Astrocyte of the spinal cord (primary cell): ENCODE measurements at regions not wholly inside any gene's neighbourhood (a gene's known extent, or its start where the extent isn't known, plus 50 kb on each side); places are given as distances from the start of the nearest gene placed in this dataset.

Source experiments
- DNase-seq: peaks from one replicate; pipeline ENCODE4 v3.0.0; 2011; ENCODE audit warnings: low read depth, low spot score
- H3K4me3 ChIP-seq: 2 replicates; pipeline ENCODE4 v1.5.1; 2011; ENCODE audit warnings: low read depth, mild to moderate bottlenecking, low read length, moderate library complexity
- CTCF ChIP-seq: IDR thresholded peaks from 2 replicates; pipeline ENCODE4 v1.5.1; 2012; ENCODE audit warnings: low read depth, mild to moderate bottlenecking, low read length, inconsistent platforms
- in situ Hi-C: cut with HindIII; loops from 2 replicates; pipeline ENCODE4 v1.10.0; 2017; ENCODE audit warnings: low sequenced_read_pairs

GRCh38 chr6:145380186-145380585 lies 355.1 kb downstream of the EPM2A start:
- no peak for TF ChIP-seq CTCF

GRCh38 chr6:145381941-145382340 lies 353.4 kb downstream of the EPM2A start:
- in situ Hi-C loops: no loop called here
- TF ChIP-seq CTCF: no peak
- H3K4me3 ChIP-seq: no peak overlapping the region
- no peak for DNase-seq

More at GRCh38 chr6:145380186-145380585, 355.1 kb downstream of the EPM2A start:
- no peak for DNase-seq
- in situ Hi-C loops: no loop called here
- H3K4me3 ChIP-seq: no peak overlapping the region

GRCh38 chr6:145383428-145383827 lies 351.9 kb downstream of the EPM2A start:
- in situ Hi-C loops: no loop called here
- no peak for TF ChIP-seq CTCF
- no peak overlapping the region for H3K4me3 ChIP-seq
- DNase-seq: no peak

DNA sequence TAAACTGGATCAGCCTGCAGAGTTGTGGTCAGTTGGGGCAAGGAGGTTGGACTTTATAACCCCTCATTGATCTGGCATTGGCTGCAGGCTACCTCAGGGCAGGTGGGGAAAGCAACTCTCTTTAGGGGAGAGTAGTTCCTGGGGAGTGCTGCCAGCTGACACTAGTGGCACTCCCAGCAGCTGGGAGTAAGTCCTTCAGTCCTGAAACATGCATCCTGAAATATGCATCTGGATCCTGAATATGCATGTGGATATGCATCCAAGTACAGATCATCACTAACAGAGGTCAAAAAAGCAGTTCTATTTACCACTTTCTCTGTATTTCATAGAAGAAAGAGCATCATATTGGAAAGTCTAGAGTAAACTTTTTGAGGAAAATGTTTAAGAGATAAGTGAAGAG lies 350.8 kb downstream of the EPM2A start:
- no peak for TF ChIP-seq CTCF
- no peak for DNase-seq
- in situ Hi-C loops: no loop called here
- H3K4me3 ChIP-seq: no peak overlapping the region

DNA sequence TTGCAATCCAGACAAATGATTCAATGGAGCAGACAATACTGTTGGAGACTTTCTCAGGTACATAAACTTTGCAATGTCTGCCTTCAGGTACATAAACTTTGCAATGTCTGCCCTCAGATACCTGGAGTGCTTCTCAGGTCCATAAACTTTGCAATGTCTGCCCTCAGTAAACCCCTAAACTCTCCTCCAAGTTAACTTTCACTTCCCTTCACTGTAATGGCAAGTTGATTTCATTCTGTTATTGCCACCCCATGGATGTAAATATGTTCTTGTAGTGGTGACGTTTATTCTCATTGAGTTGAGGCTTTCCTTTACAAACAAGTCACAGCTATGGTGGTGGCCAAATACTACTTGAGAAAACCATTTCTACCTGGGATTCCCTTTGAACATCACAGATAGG lies 338.8 kb downstream of the EPM2A start:
- in situ Hi-C loops: no loop called here
- TF ChIP-seq CTCF: no peak
- H3K4me3 ChIP-seq: no peak overlapping the region
- DNase-seq: no peak

GRCh38 chr6:145400508-145400907 lies 334.8 kb downstream of the EPM2A start:
- no peak for DNase-seq
- in situ Hi-C loops: no loop called here
- no peak overlapping the region for H3K4me3 ChIP-seq
- no peak for TF ChIP-seq CTCF

DNA sequence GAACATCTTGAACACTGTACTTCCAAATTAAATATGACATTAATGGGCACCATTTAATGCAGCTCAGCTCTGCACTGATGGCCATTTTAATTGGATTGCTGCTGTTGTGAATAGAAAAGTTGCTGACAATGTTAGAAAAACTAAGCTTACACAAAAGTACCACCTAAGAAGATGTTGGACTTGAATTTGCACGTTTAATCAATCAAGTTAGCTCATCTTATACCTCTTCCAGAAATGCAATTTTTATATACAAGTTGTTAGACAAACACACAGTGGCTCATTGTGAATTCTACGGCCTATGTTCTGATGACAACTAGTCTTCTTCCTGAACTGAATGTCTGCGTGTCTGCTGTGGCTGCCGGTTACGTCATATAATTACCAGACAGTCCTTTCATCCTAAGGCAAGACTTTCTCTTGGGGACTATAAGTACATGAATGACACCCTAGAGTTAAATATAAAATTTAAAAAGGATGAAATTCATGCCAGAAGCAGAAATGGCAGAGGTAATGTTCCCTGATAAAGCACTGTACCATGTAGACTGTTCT lies 330.2 kb downstream of the EPM2A start:
- H3K4me3 ChIP-seq: no peak overlapping the region
- no peak for TF ChIP-seq CTCF
- DNase-seq: no peak
- in situ Hi-C loops: no loop called here
